Testis (tissue), 2 donors: ENCODE measurements at regions not wholly inside any gene's neighbourhood (a gene's known extent, or its start where the extent isn't known, plus 50 kb on each side); places are given as distances from the start of the nearest gene placed in this dataset.
"Not testable (repeated sequence)": the region's sequence is repeated elsewhere in the genome, so short reads cannot be mapped to it uniquely, and the experiment has no call there.

Experiments used
- DNase-seq: peaks from one replicate; pipeline ENCODE4 v3.0.0-alpha.2; 2019
- H3K27ac ChIP-seq, 2 donors: fragments of 200-600 bp; sonication (generic); one replicate each; pipeline ENCODE4 v1.5.1; 2019
- H3K27me3 ChIP-seq: fragments of 200-600 bp; sonication (generic); one replicate; pipeline ENCODE4 v1.5.1; 2019
- H3K36me3 ChIP-seq: fragments of 200-600 bp; sonication (generic); one replicate; pipeline ENCODE4 v1.5.1; 2017; ENCODE audit warnings: low read depth; ENCODE audit errors: missing control alignments
- H3K4me1 ChIP-seq: fragments of 200-600 bp; sonication (generic); one replicate; pipeline ENCODE4 v1.5.1; 2019
- H3K4me3 ChIP-seq, 2 donors: fragments of 200-600 bp; sonication (generic); one replicate each; pipeline ENCODE4 v1.5.1; 2017 to 2019
- H3K9me3 ChIP-seq: fragments of 200-600 bp; sonication (generic); one replicate; pipeline ENCODE4 v1.5.1; 2017
- POLR2A ChIP-seq: fragments of 450-650 bp; IDR thresholded peaks from one replicate; pipeline ENCODE4 v1.6.1; 2017; ENCODE audit warnings: antibody characterized with exemption, mild to moderate bottlenecking, moderate library complexity
- WGBS, 2 donors: methylation state at CpG; one replicate each; pipeline ENCODE4 v1.1.5; 2018; 5-methylcytosine and 5-hydroxymethylcytosine counted together
- intact Hi-C: fragments of 100-400 bp; cut with DNase I; formaldehyde crosslinking; loops from one replicate; pipeline ENCODE4 v1.15.1; 2023; ENCODE audit warnings: low total_unique reads
- TF ChIP-seq, protein P1 (sequence below), 3 experiments: fragments of 450-650 bp in 2 of 3; fragments of 200-600 bp in 1 of 3; sonication (generic) in 1 of 3; IDR thresholded peaks; one replicate each; pipeline ENCODE4 v1.5.1; 2016 to 2019; ENCODE audit warnings: antibody characterized with exemption in 3 of 3, mild to moderate bottlenecking in 2 of 3, moderate library complexity in 1 of 3

DNA sequence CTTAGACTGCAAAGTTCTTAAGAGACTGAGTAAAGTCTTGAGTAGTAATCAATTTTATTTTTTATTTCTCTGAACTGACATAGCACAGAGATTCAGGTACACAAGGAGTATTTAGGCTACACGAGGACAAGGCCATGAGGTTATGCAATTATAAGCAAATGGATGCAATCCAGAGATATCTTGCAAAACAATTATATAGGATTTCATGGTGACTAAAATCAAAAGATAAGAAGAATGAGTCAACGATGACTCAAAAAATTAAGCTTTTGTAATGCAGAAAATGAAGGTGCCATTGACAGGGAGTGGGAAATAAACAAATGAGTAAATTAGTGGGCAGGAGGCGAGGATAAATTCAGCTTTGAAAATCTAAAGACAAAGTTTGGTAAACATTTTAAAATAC lies 66.7 kb upstream of the MYO3A start:
- intact Hi-C loops = no loop called here
- H3K36me3 ChIP-seq = no peaks in the 10 kb centered on the region
- WGBS, 2 donors = 73 to 78% methylated on average over 3 of the region's 3 CpGs
- no peak for DNase-seq
- TF ChIP-seq, protein P1, sequence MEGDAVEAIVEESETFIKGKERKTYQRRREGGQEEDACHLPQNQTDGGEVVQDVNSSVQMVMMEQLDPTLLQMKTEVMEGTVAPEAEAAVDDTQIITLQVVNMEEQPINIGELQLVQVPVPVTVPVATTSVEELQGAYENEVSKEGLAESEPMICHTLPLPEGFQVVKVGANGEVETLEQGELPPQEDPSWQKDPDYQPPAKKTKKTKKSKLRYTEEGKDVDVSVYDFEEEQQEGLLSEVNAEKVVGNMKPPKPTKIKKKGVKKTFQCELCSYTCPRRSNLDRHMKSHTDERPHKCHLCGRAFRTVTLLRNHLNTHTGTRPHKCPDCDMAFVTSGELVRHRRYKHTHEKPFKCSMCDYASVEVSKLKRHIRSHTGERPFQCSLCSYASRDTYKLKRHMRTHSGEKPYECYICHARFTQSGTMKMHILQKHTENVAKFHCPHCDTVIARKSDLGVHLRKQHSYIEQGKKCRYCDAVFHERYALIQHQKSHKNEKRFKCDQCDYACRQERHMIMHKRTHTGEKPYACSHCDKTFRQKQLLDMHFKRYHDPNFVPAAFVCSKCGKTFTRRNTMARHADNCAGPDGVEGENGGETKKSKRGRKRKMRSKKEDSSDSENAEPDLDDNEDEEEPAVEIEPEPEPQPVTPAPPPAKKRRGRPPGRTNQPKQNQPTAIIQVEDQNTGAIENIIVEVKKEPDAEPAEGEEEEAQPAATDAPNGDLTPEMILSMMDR (IDR thresholded peaks at IDR 0.05) = no peak
- TF ChIP-seq POLR2A = no peak
- no peaks in the 10 kb centered on the region for H3K9me3 ChIP-seq
- no peaks in the 10 kb centered on the region for H3K4me1 ChIP-seq
- no peak overlapping the region for H3K27ac ChIP-seq
- H3K27me3 ChIP-seq = no peaks in the 10 kb centered on the region
- H3K4me3 ChIP-seq = no peak overlapping the region

DNA sequence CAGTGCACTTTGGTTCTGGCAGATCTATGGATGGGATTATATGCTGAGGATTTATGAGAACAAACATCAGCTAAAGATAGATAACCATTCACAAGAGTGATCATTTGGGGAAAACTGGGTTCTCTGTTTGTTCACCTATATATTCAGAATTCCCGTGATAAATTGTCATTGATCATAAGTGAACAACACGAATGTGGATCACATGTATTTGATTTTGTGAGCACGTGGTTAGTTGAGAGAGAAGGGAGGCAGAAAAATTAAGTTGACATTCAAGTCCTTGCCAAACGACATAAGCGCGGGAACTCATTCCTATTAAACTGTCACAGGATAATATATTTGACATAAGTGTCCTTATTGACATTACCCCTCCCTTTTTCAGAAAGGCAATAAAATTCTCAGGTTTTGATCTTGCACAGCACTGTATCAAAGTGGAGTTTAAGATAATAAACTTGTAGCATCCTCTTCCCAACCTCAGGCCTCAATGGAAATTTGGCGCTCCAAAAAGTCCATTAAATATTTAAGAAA lies 64.9 kb upstream of the MYO3A start:
- Histone ChIP-seq H3K27ac (no peak overlapping the region), H3K9me3 (no peaks in the 10 kb centered on the region), H3K36me3 (no peaks in the 10 kb centered on the region), H3K4me3 (no peak overlapping the region), H3K4me1 (no peaks in the 10 kb centered on the region), H3K27me3 (no peaks in the 10 kb centered on the region)
- TF ChIP-seq, protein P1 (IDR thresholded peaks at IDR 0.05) = no peak
- no peak for TF ChIP-seq POLR2A
- DNase-seq = no peak
- 77 to 79% methylated on average over 7 of the region's 7 CpGs for WGBS, 2 donors
- intact Hi-C loops = no loop called here

DNA sequence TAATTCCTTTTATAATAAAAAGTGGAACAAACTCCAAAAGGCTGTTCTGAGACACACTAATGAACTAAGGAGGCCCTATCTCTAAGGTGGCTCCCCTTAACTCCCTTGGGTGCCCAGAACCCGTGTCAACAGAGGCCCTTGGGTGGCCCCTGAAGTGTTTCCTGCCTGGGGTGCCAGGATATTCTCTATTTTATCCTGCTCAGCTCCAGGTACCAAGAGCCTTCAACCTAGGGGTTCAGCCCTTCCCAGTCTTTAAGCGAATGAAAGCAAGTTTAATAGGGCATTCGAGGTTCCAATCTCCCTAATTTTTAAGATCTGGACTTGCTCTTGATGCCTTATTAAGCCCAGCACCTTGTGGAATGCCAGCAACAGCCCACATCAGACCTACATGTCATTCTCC lies 64.4 kb upstream of the MYO3A start:
- intact Hi-C loops = no loop called here
- DNase-seq = no peak
- WGBS, 2 donors = 91 to 94% methylated on average over 3 of the region's 3 CpGs
- no peak overlapping the region for H3K4me3 ChIP-seq
- H3K27me3 ChIP-seq = no peaks in the 10 kb centered on the region
- TF ChIP-seq, protein P1 (IDR thresholded peaks at IDR 0.05) = no peak
- TF ChIP-seq POLR2A = no peak
- no peaks in the 10 kb centered on the region for H3K36me3 ChIP-seq
- no peak overlapping the region for H3K27ac ChIP-seq
- H3K9me3 ChIP-seq = no peaks in the 10 kb centered on the region
- H3K4me1 ChIP-seq = no peaks in the 10 kb centered on the region

DNA sequence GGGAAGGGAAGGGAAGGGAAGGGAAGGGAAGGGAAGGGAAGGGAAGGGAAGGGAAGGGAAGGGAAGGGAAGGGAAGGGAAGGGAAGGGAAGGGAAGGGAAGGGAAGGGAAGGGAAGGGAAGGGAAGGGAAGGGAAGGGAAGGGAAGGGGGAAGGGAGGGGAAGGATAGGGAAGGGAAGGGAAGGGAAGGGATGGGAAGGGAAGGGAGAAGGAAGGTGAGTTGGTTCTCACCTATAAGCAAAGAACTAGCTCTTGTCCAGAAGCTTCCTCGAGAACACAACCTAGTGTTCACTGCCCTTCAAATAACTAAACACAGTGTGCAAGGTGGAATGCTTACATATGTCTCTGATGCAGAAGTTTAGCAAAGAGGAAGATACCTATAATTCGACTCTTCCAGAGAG lies 59.6 kb upstream of the MYO3A start:
- 69 to 88% methylated on average over 2 of the region's 2 CpGs for WGBS, 2 donors
- H3K36me3 ChIP-seq, H3K27ac ChIP-seq, H3K9me3 ChIP-seq, H3K27me3 ChIP-seq, H3K4me1 ChIP-seq, H3K4me3 ChIP-seq, DNase-seq, intact Hi-C loops: not testable (repeated sequence)

DNA sequence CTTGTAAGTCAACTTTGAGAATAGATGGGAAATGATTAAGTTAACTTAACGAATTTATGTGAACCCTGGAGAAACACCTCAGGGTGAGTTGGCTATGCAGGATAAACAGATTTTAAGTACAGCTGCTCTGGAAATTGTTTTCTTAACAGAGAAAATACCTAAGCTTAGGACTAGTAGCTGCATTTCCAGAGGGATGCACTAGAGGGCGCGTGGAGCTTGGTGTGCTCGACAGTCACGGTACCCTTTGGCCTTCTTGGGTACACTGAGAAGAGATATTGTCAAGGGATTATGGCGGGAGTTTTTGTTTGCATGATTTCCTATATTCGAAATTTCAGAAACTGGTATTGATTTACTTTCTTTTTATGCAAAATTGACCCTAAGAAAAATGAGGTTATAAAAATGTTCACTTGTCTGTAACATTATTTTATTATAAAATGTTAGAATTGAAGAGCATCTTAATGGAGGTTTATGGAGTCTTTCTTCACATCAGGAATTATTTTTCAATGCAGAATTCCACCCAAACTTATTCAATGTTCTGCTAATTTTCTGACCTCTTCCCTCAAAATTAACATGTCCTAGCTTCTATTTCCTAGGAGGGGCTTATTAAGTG lies 58.4 kb upstream of the MYO3A start:
- Histone ChIP-seq H3K9me3 (no peaks in the 10 kb centered on the region), H3K27me3 (no peaks in the 10 kb centered on the region), H3K27ac (no peak overlapping the region), H3K4me1 (no peaks in the 10 kb centered on the region), H3K4me3 (no peak overlapping the region), H3K36me3 (no peaks in the 10 kb centered on the region)
- TF ChIP-seq POLR2A = no peak
- TF ChIP-seq, protein P1 (IDR thresholded peaks at IDR 0.05) = peak; percentile 47 to 87 (median 76)
- 0 to 1% methylated on average over 7 of the region's 7 CpGs for WGBS, 2 donors
- DNase-seq = peak; percentile 93
- intact Hi-C loops = no loop called here
